ENCODE measurements at regions not wholly inside any gene's neighbourhood (a gene's known extent, or its start where the extent isn't known, plus 50 kb on each side); places are given as distances from the start of the nearest gene placed in this dataset.

DNA sequence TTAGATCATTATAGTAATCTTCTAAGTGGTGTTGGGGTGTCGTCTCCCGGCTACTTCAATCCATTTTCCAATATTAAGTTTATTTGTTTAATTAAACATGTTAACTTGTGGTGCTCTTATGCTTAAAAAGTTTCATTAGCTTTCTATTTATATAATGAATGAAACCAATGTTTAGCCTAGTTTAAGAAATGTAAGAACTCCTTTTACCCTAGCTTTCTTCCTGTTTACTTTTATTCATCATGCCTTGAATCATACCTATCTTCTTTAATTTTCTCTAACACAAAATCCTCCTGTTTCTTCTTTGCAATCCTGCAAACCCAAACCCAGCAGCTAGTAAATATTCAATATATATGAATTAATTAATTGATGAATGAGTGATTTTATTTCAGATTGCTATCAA lies 1276.7 kb upstream of the PIK3C3 start:
- no peak overlapping the region for H3K4me3 ChIP-seq (ENCODE audit: control insufficient read depth, low read depth, low read length)
- TF ChIP-seq CTCF (conservative IDR thresholded peaks at IDR 0.05; ENCODE audit: control insufficient read depth, insufficient read depth, low read depth, low read length), result no peak
- no peak for DNase-seq (ENCODE audit: low read depth)

DNA sequence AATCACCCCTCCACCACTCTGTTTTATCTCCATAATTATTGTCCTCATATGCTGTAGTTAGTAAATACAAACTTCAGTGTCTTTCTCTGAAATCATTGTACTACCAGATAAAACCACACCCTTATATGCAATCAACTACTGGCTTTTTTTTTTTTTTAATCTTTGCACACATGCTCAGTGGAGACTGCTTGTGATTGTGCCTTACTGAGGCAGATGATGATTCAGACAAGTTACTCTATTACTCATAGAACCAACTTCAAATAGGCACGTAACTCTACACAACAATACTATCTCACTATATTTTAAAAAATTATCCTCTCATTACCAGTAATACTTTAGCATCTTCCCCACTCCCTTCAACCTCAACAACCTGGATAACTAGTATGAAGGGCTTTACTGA lies 1278.4 kb upstream of the PIK3C3 start:
- peak; percentile 5 for DNase-seq (ENCODE audit: low read depth)
- no peak overlapping the region for H3K4me3 ChIP-seq (ENCODE audit: control insufficient read depth, low read depth, low read length)
- TF ChIP-seq CTCF (conservative IDR thresholded peaks at IDR 0.05; ENCODE audit: control insufficient read depth, insufficient read depth, low read depth, low read length), result no peak

- TF ChIP-seq CTCF (conservative IDR thresholded peaks at IDR 0.05; ENCODE audit: control insufficient read depth, insufficient read depth, low read depth, low read length), result no peak
- H3K4me3 ChIP-seq (ENCODE audit: control insufficient read depth, low read depth, low read length), result no peak overlapping the region
- DNase-seq (ENCODE audit: low read depth), result no peak
These were observed 1281.9 kb upstream of the PIK3C3 start for GRCh38 chr18:40673150-40673549.

- H3K4me3 ChIP-seq (ENCODE audit: control insufficient read depth, low read depth, low read length), result no peak overlapping the region
These were observed 1282.4 kb upstream of the PIK3C3 start for GRCh38 chr18:40672590-40672989.

DNA sequence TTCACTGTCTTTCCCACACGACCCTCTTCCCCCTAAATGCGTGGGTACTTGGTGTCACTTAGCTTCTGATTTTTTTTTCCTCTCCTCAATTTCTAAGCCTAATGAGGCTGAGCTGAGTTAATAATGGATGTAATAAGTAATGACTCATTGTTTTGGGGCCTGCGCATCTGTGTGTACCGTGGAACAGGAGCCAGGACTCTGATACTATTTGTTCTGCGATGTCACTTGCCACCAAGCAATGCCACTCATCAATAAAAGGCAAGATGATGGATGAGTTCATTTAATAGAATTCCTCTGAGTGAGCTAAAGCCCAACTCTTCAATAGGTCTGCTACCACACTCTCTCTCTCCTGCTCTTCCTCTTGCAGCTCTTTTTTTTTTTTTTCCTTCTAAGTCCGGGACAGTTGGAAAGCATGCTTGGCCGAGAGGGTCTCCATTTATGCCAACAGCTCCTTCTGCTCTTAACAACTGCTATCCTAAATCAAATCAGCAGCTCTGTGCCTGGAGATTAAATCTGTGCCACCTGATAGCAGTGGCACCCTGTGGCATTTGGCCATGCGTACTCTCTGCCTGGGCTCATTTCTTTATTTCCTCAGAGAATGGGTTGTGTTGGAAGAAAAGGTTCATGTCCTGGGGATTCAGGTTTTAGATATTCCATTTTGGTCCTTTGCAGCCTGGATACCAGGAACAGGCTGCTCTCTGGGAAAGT lies 1284.2 kb upstream of the PIK3C3 start:
- TF ChIP-seq CTCF (conservative IDR thresholded peaks at IDR 0.05; ENCODE audit: control insufficient read depth, insufficient read depth, low read depth, low read length), result no peak
- H3K4me3 ChIP-seq (ENCODE audit: control insufficient read depth, low read depth, low read length), result no peak overlapping the region
- DNase-seq (ENCODE audit: low read depth), result no peak

More at GRCh38 chr18:40672590-40672989, 1282.4 kb upstream of the PIK3C3 start:
- DNase-seq (ENCODE audit: low read depth), result no peak
- TF ChIP-seq CTCF (conservative IDR thresholded peaks at IDR 0.05; ENCODE audit: control insufficient read depth, insufficient read depth, low read depth, low read length), result no peak

DNA sequence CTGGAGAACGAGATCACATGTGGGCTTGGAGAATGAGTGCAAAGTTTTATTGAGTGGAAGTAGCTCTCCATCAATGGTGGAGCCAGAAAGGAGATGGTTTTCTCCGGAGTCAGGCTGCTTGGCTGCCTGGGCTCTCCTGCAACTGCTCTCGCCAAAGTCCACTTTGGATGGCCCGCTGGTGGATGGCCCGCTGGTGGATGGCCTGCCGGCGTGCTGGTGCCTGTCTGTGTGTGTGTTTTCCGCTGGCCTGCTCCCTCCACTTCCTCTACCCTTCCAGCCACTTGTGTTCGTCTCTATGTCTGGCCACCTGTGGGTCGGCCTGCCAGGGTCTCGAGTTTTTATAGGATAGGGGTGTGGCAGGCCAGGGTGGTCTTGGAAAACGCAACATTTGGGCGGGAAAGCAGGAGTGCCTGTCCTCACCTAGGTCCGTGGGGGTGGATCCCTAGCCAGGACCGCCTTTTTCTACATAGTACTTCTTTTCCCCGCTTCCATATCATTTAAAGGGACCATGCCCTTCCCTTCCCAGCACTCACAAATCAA lies 1292.1 kb upstream of the PIK3C3 start:
- H3K4me3 ChIP-seq (ENCODE audit: control insufficient read depth, low read depth, low read length), result no peak overlapping the region
- DNase-seq (ENCODE audit: low read depth), result no peak
- TF ChIP-seq CTCF (conservative IDR thresholded peaks at IDR 0.05; ENCODE audit: control insufficient read depth, insufficient read depth, low read depth, low read length), result no peak

All from fibroblast of mammary gland (primary cell).